ENCODE measurements at regions not wholly inside any gene's neighbourhood (a gene's known extent, or its start where the extent isn't known, plus 50 kb on each side); places are given as distances from the start of the nearest gene placed in this dataset.

- Histone ChIP-seq H3K4me1 (ENCODE audit: control insufficient read depth, insufficient read depth, low read length) (no peaks in the 10 kb centered on the region), H3K27ac (ENCODE audit: insufficient read depth, low read depth, low read length, poor library complexity, severe bottlenecking) (no peak overlapping the region), H3K9me3 (ENCODE audit: control insufficient read depth, low read length) (no peaks in the 10 kb centered on the region), H3K27me3 (ENCODE audit: control insufficient read depth, insufficient read depth, low read length, poor library complexity, severe bottlenecking) (no peaks in the 10 kb centered on the region), H3K36me3 (ENCODE audit: control insufficient read depth, insufficient read depth, low read length) (no peaks in the 10 kb centered on the region), H3K4me3 (ENCODE audit: insufficient read depth, low read depth, low read length) (no peak overlapping the region)
- WGBS, 2 experiments = 85 to 88% methylated on average over 11 of the region's 11 CpGs
These were observed 77.6 kb upstream of the LHX1 start for GRCh38 chr17:36859706-36860105.

- Histone ChIP-seq H3K27me3 (ENCODE audit: control insufficient read depth, insufficient read depth, low read length, poor library complexity, severe bottlenecking) (no peaks in the 10 kb centered on the region), H3K36me3 (ENCODE audit: control insufficient read depth, insufficient read depth, low read length) (no peaks in the 10 kb centered on the region), H3K9me3 (ENCODE audit: control insufficient read depth, low read length) (no peaks in the 10 kb centered on the region), H3K4me3 (ENCODE audit: insufficient read depth, low read depth, low read length) (no peak overlapping the region), H3K27ac (ENCODE audit: insufficient read depth, low read depth, low read length, poor library complexity, severe bottlenecking) (no peak overlapping the region), H3K4me1 (ENCODE audit: control insufficient read depth, insufficient read depth, low read length) (no peaks in the 10 kb centered on the region)
- WGBS, 2 experiments = 95 to 96% methylated on average over 6 of the region's 6 CpGs
These were observed 75.7 kb upstream of the LHX1 start for GRCh38 chr17:36861531-36861930.

- Histone ChIP-seq H3K4me3 (ENCODE audit: insufficient read depth, low read depth, low read length) (no peak overlapping the region), H3K36me3 (ENCODE audit: control insufficient read depth, insufficient read depth, low read length) (no peaks in the 10 kb centered on the region), H3K27ac (ENCODE audit: insufficient read depth, low read depth, low read length, poor library complexity, severe bottlenecking) (no peak overlapping the region), H3K9me3 (ENCODE audit: control insufficient read depth, low read length) (no peaks in the 10 kb centered on the region), H3K4me1 (ENCODE audit: control insufficient read depth, insufficient read depth, low read length) (no peaks in the 10 kb centered on the region), H3K27me3 (ENCODE audit: control insufficient read depth, insufficient read depth, low read length, poor library complexity, severe bottlenecking) (no peaks in the 10 kb centered on the region)
- WGBS, 2 experiments = 90% methylated on average over 13 of the region's 14 CpGs
These were observed 75.0 kb upstream of the LHX1 start for GRCh38 chr17:36862116-36862920.

GRCh38 chr17:36863131-36863530 is 74.1 kb upstream of the LHX1 start:
- 95% methylated on average over 6 of the region's 6 CpGs for WGBS, 2 experiments
- H3K27ac ChIP-seq (ENCODE audit: insufficient read depth, low read depth, low read length, poor library complexity, severe bottlenecking) = no peak overlapping the region
- no peaks in the 10 kb centered on the region for H3K27me3 ChIP-seq (ENCODE audit: control insufficient read depth, insufficient read depth, low read length, poor library complexity, severe bottlenecking)
- no peaks in the 10 kb centered on the region for H3K9me3 ChIP-seq (ENCODE audit: control insufficient read depth, low read length)
- no peaks in the 10 kb centered on the region for H3K36me3 ChIP-seq (ENCODE audit: control insufficient read depth, insufficient read depth, low read length)
- H3K4me1 ChIP-seq (ENCODE audit: control insufficient read depth, insufficient read depth, low read length) = no peaks in the 10 kb centered on the region
- H3K4me3 ChIP-seq (ENCODE audit: insufficient read depth, low read depth, low read length) = no peak overlapping the region

GRCh38 chr17:36863676-36864612 is 73.3 kb upstream of the LHX1 start:
- Histone ChIP-seq H3K36me3 (ENCODE audit: control insufficient read depth, insufficient read depth, low read length) (no peaks in the 10 kb centered on the region), H3K4me1 (ENCODE audit: control insufficient read depth, insufficient read depth, low read length) (no peaks in the 10 kb centered on the region), H3K27me3 (ENCODE audit: control insufficient read depth, insufficient read depth, low read length, poor library complexity, severe bottlenecking) (no peaks in the 10 kb centered on the region), H3K27ac (ENCODE audit: insufficient read depth, low read depth, low read length, poor library complexity, severe bottlenecking) (no peak overlapping the region), H3K9me3 (ENCODE audit: control insufficient read depth, low read length) (no peaks in the 10 kb centered on the region), H3K4me3 (ENCODE audit: insufficient read depth, low read depth, low read length) (no peak overlapping the region)
- 88% methylated on average over 21 of the region's 21 CpGs for WGBS, 2 experiments

GRCh38 chr17:36864827-36865430 is 72.3 kb upstream of the LHX1 start:
- Histone ChIP-seq H3K36me3 (ENCODE audit: control insufficient read depth, insufficient read depth, low read length) (no peaks in the 10 kb centered on the region), H3K4me3 (ENCODE audit: insufficient read depth, low read depth, low read length) (no peak overlapping the region), H3K27me3 (ENCODE audit: control insufficient read depth, insufficient read depth, low read length, poor library complexity, severe bottlenecking) (no peaks in the 10 kb centered on the region), H3K9me3 (ENCODE audit: control insufficient read depth, low read length) (no peaks in the 10 kb centered on the region), H3K27ac (ENCODE audit: insufficient read depth, low read depth, low read length, poor library complexity, severe bottlenecking) (no peak overlapping the region), H3K4me1 (ENCODE audit: control insufficient read depth, insufficient read depth, low read length) (no peaks in the 10 kb centered on the region)
- WGBS, 2 experiments = 58% methylated on average over 11 of the region's 11 CpGs

- H3K4me3 ChIP-seq (ENCODE audit: insufficient read depth, low read depth, low read length) = no peak overlapping the region
- H3K36me3 ChIP-seq (ENCODE audit: control insufficient read depth, insufficient read depth, low read length) = no peaks in the 10 kb centered on the region
- no peaks in the 10 kb centered on the region for H3K27me3 ChIP-seq (ENCODE audit: control insufficient read depth, insufficient read depth, low read length, poor library complexity, severe bottlenecking)
- 92 to 94% methylated on average over 6 of the region's 6 CpGs for WGBS, 2 experiments
- no peaks in the 10 kb centered on the region for H3K9me3 ChIP-seq (ENCODE audit: control insufficient read depth, low read length)
- no peak overlapping the region for H3K27ac ChIP-seq (ENCODE audit: insufficient read depth, low read depth, low read length, poor library complexity, severe bottlenecking)
- no peaks in the 10 kb centered on the region for H3K4me1 ChIP-seq (ENCODE audit: control insufficient read depth, insufficient read depth, low read length)
These were observed 69.4 kb upstream of the LHX1 start for GRCh38 chr17:36867716-36868341.

- no peaks in the 10 kb centered on the region for H3K27me3 ChIP-seq (ENCODE audit: control insufficient read depth, insufficient read depth, low read length, poor library complexity, severe bottlenecking)
- no peaks in the 10 kb centered on the region for H3K9me3 ChIP-seq (ENCODE audit: control insufficient read depth, low read length)
- H3K36me3 ChIP-seq (ENCODE audit: control insufficient read depth, insufficient read depth, low read length) = no peaks in the 10 kb centered on the region
- no peak overlapping the region for H3K27ac ChIP-seq (ENCODE audit: insufficient read depth, low read depth, low read length, poor library complexity, severe bottlenecking)
- WGBS, 2 experiments = 86 to 87% methylated on average over 10 of the region's 10 CpGs
- H3K4me3 ChIP-seq (ENCODE audit: insufficient read depth, low read depth, low read length) = no peak overlapping the region
- H3K4me1 ChIP-seq (ENCODE audit: control insufficient read depth, insufficient read depth, low read length) = no peaks in the 10 kb centered on the region
These were observed 68.5 kb upstream of the LHX1 start for GRCh38 chr17:36868777-36869176.

GRCh38 chr17:36869441-36869840 is 67.8 kb upstream of the LHX1 start:
- WGBS, 2 experiments = 85 to 88% methylated on average over 8 of the region's 8 CpGs
- no peaks in the 10 kb centered on the region for H3K27me3 ChIP-seq (ENCODE audit: control insufficient read depth, insufficient read depth, low read length, poor library complexity, severe bottlenecking)
- H3K36me3 ChIP-seq (ENCODE audit: control insufficient read depth, insufficient read depth, low read length) = no peaks in the 10 kb centered on the region
- no peak overlapping the region for H3K4me3 ChIP-seq (ENCODE audit: insufficient read depth, low read depth, low read length)
- no peaks in the 10 kb centered on the region for H3K9me3 ChIP-seq (ENCODE audit: control insufficient read depth, low read length)
- no peaks in the 10 kb centered on the region for H3K4me1 ChIP-seq (ENCODE audit: control insufficient read depth, insufficient read depth, low read length)
- no peak overlapping the region for H3K27ac ChIP-seq (ENCODE audit: insufficient read depth, low read depth, low read length, poor library complexity, severe bottlenecking)

Measured in ectodermal cell (in vitro differentiated cells).